ENCODE measurements at regions not wholly inside any gene's neighbourhood (a gene's known extent, or its start where the extent isn't known, plus 50 kb on each side); places are given as distances from the start of the nearest gene placed in this dataset.
"Not testable (repeated sequence)": the region's sequence is repeated elsewhere in the genome, so short reads cannot be mapped to it uniquely, and the experiment has no call there.

- DNase-seq (ENCODE audit: low spot score): no peak
Measured at GRCh38 chr18:32884543-32884942, 111.7 kb upstream of the KLHL14 start.

DNA sequence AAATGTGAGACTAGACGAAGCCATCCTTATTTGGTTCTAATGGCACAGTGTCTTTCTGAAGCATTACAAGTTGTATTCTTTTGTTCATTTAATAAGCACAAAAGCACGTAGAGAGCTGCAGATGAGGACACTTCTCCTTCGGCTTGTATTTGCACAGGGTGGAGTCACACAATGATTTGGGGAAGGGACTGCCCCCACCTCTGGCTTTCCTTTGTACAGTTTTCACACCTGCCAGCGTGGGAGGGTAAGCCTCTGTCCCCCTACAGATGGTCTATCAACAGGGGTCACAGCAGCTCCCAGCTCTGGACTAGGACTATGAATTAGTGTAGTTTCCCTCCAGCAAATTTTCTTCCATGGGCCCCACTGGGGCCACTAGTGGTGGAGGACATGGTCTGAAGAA lies 108.2 kb upstream of the KLHL14 start:
- DNase-seq (ENCODE audit: low spot score): no peak

- DNase-seq (ENCODE audit: low spot score): no peak
Measured at GRCh38 chr18:32879497-32879896, 106.7 kb upstream of the KLHL14 start.

- DNase-seq (ENCODE audit: low spot score): no peak
Measured at GRCh38 chr18:32878436-32878835, 105.6 kb upstream of the KLHL14 start.

GRCh38 chr18:32877371-32877770 lies 104.5 kb upstream of the KLHL14 start:
- DNase-seq (ENCODE audit: low spot score): peak; percentile 15

- DNase-seq (ENCODE audit: low spot score): no peak
Measured at GRCh38 chr18:32875625-32876024, 102.8 kb upstream of the KLHL14 start.

GRCh38 chr18:32871786-32872185 lies 99.0 kb upstream of the KLHL14 start:
- no peak for DNase-seq (ENCODE audit: low spot score)

GRCh38 chr18:32870611-32871010 lies 97.8 kb upstream of the KLHL14 start:
- DNase-seq (ENCODE audit: low spot score): no peak

DNA sequence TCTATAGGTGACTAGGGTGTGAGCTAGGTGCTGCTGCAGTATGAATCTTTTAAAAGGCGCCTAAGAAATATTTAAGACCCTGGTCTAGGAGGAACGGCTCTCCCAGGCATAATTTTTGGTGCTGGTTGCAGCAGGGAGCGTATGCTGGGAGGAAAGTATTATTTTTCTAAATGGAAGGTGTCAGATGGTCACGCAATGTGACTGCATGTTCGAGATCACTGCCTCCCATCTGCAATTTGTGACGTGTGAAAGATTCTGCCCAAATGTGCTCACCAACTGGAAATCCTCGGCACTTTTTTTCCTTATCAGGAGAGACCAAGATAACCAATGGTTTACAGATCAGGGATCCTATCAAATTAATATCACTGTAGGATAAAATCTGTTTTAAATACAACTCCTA lies 95.6 kb upstream of the KLHL14 start:
- no peak for DNase-seq (ENCODE audit: low spot score)

DNA sequence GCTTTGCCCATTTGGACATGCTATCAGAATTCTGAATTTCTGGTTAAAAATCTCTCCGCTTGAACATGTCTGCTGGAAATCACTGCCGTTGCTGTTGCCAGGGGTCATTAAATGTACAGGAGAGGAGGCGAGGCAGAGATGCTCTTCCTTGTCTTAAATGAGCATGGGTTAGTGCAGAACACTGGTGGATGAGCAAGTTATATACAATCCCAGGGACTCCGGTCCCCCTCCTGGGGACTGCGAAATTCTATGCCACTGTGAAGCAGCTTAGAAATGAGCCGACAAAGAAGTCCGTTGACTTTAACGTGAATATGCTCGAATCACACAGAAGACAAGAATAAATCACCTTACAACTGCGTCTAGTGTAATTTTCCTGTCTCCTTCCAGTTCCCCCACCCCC lies 95.1 kb upstream of the KLHL14 start:
- no peak for DNase-seq (ENCODE audit: low spot score)

- DNase-seq (ENCODE audit: low spot score): no peak
Measured at GRCh38 chr18:32867330-32867729, 94.5 kb upstream of the KLHL14 start.

- not testable (repeated sequence) for DNase-seq (ENCODE audit: low spot score)
Measured at GRCh38 chr18:32862031-32862430, 89.2 kb upstream of the KLHL14 start.

DNA sequence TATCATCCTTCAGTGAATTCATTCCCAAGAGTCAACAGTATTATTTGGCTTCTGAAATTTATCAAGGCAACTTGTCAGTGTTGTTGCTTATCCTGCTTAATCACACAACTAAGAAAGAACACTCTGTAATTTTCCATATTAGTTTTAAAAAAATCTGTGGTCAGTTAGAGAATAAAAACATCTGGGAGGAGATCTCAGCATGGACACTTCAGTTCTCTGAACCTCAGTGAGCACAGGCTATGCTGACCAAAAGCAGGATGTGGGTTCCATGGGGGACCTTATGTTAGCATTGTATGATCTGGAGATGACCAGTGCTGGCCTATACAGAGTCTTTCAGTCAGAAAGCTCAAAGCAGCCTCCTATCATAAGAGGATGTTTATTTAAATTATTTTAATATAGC lies 79.1 kb upstream of the KLHL14 start:
- no peak for DNase-seq (ENCODE audit: low spot score)

DNA sequence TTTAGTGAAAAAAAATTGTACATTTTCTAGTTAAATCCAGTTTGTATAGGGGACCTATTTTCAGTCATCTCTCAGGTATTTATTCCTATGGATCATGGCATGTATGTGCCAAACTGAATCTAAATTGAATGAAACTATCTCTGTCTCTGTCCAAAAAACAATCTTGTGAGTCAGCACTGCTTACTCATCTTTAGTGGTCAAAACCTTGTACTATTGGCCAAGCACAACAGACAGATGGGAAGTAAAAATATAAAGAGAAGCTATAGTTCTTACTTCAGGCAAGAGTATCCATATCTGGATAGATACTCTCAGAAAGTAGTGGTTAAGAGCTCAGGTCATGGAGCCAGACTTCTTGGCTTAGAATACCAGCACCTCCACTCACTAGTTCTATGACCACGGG lies 76.0 kb upstream of the KLHL14 start:
- DNase-seq (ENCODE audit: low spot score): no peak

GRCh38 chr18:32847691-32848090 lies 74.9 kb upstream of the KLHL14 start:
- no peak for DNase-seq (ENCODE audit: low spot score)

- no peak for DNase-seq (ENCODE audit: low spot score)
Measured at GRCh38 chr18:32846896-32847295, 74.1 kb upstream of the KLHL14 start.

DNA sequence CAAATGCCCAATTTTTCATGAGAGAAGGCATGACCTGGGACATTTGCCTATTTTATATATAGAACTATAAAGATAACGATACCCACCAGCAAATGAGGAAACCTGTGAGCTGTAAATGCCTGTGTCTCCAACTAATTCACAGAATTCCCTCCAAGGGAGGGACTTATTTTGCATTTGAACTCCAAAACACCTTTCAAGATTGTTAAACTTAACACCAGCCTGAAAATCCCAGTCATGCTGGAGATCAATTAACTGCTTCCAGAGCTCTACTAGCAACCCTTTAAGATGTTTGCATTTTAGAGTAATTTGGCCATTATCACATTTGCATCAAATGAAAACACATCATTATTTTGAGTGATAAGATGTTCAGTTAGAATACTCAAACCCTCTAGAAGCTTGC lies 68.1 kb upstream of the KLHL14 start:
- no peak for DNase-seq (ENCODE audit: low spot score)

DNA sequence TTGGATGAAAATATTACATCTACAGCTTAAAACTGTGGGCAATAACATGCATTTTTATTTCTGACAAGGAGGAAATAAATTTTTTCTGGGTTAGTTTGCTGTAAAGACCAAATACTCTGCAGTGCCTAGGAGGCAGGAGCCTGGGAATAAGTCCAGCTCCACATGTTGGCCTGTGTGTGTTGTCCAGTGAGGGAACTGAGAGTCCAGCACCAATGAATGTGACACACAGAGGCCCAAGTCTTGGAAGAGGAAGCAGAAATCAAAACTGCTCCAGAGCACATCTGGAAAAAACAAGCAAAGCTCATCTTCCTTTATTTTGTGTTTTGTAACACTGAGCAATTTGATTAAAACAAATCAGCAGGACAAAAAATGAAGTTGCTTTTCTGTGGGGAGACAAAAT lies 63.1 kb upstream of the KLHL14 start:
- DNase-seq (ENCODE audit: low spot score): no peak

GRCh38 chr18:32831781-32832180 lies 59.0 kb upstream of the KLHL14 start:
- DNase-seq (ENCODE audit: low spot score): no peak

GRCh38 chr18:32823226-32823625 lies 50.4 kb upstream of the KLHL14 start:
- no peak for DNase-seq (ENCODE audit: low spot score)

Measured in umbilical cord (tissue), 1 donor.